ENCODE measurements at regions not wholly inside any gene's neighbourhood (a gene's known extent, or its start where the extent isn't known, plus 50 kb on each side); places are given as distances from the start of the nearest gene placed in this dataset.

DNA sequence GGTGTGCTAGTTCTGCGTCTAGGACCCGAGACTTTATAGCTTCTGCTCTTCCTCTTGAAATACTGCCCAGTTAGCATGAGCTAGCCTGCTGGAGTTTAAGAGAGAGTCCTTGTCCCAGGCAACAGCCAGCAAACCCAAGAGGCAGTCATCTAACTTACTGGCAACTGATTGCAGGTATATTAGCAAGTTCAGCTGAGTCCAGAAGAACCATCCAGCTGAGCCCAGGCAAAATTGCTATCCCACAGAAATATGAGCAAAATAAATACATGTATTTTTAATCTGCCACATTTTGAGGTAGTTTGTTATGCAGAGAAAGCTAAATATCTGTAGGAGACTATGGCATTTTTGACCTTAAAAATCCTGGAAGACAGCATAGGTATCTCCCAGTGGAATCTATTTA lies 174.4 kb upstream of the CMC1 start:
- Histone ChIP-seq H3K36me3 (ENCODE audit: control insufficient read depth, insufficient read depth, low read length) (no peaks in the 10 kb centered on the region), H3K4me3 (ENCODE audit: low read depth, low read length) (no peak overlapping the region), H3K27me3 (ENCODE audit: control insufficient read depth, insufficient read depth, low read length) (no peaks in the 10 kb centered on the region)
- no peak for DNase-seq (ENCODE audit: low read depth)
- CTCF ChIA-PET: interaction anchor here (2.0 kb wide), 1 partner anchor 11 kb away, joined by 7 read pairs; no protein-coding TSS in a partner anchor
- POLR2A ChIA-PET: no interaction called here
- TF ChIP-seq, protein P1, sequence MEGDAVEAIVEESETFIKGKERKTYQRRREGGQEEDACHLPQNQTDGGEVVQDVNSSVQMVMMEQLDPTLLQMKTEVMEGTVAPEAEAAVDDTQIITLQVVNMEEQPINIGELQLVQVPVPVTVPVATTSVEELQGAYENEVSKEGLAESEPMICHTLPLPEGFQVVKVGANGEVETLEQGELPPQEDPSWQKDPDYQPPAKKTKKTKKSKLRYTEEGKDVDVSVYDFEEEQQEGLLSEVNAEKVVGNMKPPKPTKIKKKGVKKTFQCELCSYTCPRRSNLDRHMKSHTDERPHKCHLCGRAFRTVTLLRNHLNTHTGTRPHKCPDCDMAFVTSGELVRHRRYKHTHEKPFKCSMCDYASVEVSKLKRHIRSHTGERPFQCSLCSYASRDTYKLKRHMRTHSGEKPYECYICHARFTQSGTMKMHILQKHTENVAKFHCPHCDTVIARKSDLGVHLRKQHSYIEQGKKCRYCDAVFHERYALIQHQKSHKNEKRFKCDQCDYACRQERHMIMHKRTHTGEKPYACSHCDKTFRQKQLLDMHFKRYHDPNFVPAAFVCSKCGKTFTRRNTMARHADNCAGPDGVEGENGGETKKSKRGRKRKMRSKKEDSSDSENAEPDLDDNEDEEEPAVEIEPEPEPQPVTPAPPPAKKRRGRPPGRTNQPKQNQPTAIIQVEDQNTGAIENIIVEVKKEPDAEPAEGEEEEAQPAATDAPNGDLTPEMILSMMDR (IDR thresholded peaks at IDR 0.05; ENCODE audit: insufficient read depth, low read depth, low read length): no peak

DNA sequence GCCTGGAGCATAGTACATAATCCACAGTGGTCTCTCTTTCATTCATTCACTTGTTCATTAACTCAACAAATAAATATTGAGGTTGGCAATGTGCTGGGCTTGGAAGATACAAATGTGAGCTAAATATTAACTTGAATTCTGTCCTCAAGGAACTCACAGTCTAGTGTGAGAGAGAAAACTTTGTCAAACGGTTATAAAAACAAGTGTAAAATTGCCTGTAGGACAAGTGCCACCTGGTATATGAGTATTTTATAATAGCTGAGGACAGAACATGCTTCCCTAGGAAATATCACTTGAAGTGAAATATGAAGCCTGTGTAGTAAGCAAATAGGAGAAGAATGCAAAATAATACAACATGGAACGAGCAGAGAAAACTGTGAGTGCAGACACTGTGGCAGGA lies 173.1 kb upstream of the CMC1 start:
- Histone ChIP-seq H3K27me3 (ENCODE audit: control insufficient read depth, insufficient read depth, low read length) (no peaks in the 10 kb centered on the region), H3K4me3 (ENCODE audit: low read depth, low read length) (no peak overlapping the region), H3K36me3 (ENCODE audit: control insufficient read depth, insufficient read depth, low read length) (no peaks in the 10 kb centered on the region)
- TF ChIP-seq, protein P1 (IDR thresholded peaks at IDR 0.05; ENCODE audit: insufficient read depth, low read depth, low read length): no peak
- no peak for DNase-seq (ENCODE audit: low read depth)
- ChIA-PET POLR2A (no interaction called here), CTCF (interaction anchor here (2.0 kb wide), 1 partner anchor 10 kb away, joined by 7 read pairs; no protein-coding TSS in a partner anchor)

DNA sequence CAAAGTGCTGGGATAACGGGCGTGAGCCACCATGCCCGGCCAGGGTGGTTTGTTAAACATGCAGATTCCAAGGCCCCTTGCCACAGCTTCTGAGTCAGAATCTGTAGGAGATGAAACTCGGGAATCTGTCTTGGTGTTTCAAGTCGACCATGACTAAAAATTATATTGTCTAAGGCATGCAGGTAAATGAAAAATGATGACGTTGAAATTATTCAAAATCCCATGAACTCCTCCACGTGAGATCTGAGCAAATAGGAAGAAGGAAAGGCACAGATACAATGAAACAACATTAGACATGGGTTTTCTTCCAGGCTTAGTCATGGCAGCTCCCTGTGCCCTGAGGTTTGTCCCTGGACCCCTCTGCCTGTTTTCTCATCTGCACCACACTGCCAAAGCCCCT lies 172.0 kb upstream of the CMC1 start:
- CTCF ChIA-PET: no interaction called here
- POLR2A ChIA-PET: no interaction called here

DNA sequence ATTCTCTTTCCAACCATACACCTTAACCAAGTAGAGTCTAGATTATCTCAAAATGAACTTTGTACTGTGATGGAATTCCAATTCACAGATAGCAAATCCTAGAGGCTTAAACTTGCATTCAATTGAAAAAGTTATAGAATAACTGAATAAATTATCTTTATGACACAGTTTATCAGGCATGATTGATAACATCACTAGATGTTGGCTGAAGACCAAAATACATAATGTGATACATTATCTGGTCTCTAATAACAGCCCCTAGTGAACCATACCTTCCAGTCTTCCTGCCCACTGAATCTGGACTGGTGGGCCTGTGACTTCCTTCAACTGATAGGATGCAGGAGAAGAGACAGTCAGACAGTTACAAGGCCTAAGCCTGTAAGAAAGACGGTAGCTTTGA lies 165.2 kb upstream of the CMC1 start:
- no peak overlapping the region for H3K4me3 ChIP-seq (ENCODE audit: low read depth, low read length)
- TF ChIP-seq, protein P1 (IDR thresholded peaks at IDR 0.05; ENCODE audit: insufficient read depth, low read depth, low read length): no peak
- ChIA-PET CTCF (no interaction called here), POLR2A (no interaction called here)
- no peaks in the 10 kb centered on the region for H3K27me3 ChIP-seq (ENCODE audit: control insufficient read depth, insufficient read depth, low read length)
- no peaks in the 10 kb centered on the region for H3K36me3 ChIP-seq (ENCODE audit: control insufficient read depth, insufficient read depth, low read length)
- no peak for DNase-seq (ENCODE audit: low read depth)

More for the DNA sequence above, 172.0 kb upstream of the CMC1 start:
- Histone ChIP-seq H3K27me3 (ENCODE audit: control insufficient read depth, insufficient read depth, low read length) (no peaks in the 10 kb centered on the region), H3K4me3 (ENCODE audit: low read depth, low read length) (no peak overlapping the region), H3K36me3 (ENCODE audit: control insufficient read depth, insufficient read depth, low read length) (no peaks in the 10 kb centered on the region)
- TF ChIP-seq, protein P1 (IDR thresholded peaks at IDR 0.05; ENCODE audit: insufficient read depth, low read depth, low read length): no peak
- no peak for DNase-seq (ENCODE audit: low read depth)

DNA sequence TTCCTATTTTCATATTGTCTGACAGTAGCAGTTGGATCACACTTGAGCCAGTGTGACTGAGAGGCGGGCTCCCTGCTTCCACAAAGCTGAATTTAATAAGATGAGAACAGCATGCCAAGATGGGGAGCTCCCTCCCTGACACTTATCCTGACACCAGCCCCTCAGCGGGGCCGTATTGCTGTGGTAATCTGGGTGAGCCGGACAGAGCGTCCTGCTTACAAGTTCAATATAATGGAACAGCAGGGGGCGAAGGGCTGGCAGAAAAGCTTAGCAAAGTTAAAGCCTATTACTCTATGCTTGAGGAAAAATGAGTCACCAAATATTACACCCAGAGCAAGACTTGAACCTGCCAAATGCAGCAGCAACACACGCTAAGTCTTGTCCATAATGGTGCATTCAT lies 163.8 kb upstream of the CMC1 start:
- Histone ChIP-seq H3K4me3 (ENCODE audit: low read depth, low read length) (no peak overlapping the region), H3K36me3 (ENCODE audit: control insufficient read depth, insufficient read depth, low read length) (no peaks in the 10 kb centered on the region), H3K27me3 (ENCODE audit: control insufficient read depth, insufficient read depth, low read length) (no peaks in the 10 kb centered on the region)
- no peak for DNase-seq (ENCODE audit: low read depth)
- POLR2A ChIA-PET: no interaction called here
- CTCF ChIA-PET: interaction anchor here (1.4 kb wide), 1 partner anchor 10 kb away, joined by 7 read pairs; no protein-coding TSS in a partner anchor
- TF ChIP-seq, protein P1 (IDR thresholded peaks at IDR 0.05; ENCODE audit: insufficient read depth, low read depth, low read length): no peak
